Nephron (organoid): ENCODE measurements at regions not wholly inside any gene's neighbourhood (a gene's known extent, or its start where the extent isn't known, plus 50 kb on each side); places are given as distances from the start of the nearest gene placed in this dataset.

Experiments
- H3K27ac Mint-ChIP-seq, 3 experiments: 2 replicates each; pipeline ENCODE4 v1.8.0; 2020; ENCODE audit warnings: mixed read lengths in 3 of 3, mild to moderate bottlenecking in 2 of 3, moderate library complexity in 1 of 3
- H3K27me3 Mint-ChIP-seq: 2 replicates; pipeline ENCODE4 v1.8.0; 2021; ENCODE audit warnings: low read depth, mild to moderate bottlenecking, moderate library complexity, mixed read lengths
- H3K36me3 Mint-ChIP-seq: 2 replicates; pipeline ENCODE4 v1.8.0; 2020; ENCODE audit warnings: low read depth, mixed read lengths
- H3K4me1 Mint-ChIP-seq: 2 replicates; pipeline ENCODE4 v1.8.0; 2020; ENCODE audit warnings: mixed read lengths
- H3K4me3 Mint-ChIP-seq, 3 experiments: 2 replicates each; pipeline ENCODE4 v1.8.0; 2020; ENCODE audit warnings: mild to moderate bottlenecking in 3 of 3, mixed read lengths in 3 of 3, moderate library complexity in 2 of 3
- H3K9me3 Mint-ChIP-seq: 2 replicates; pipeline ENCODE4 v1.8.0; 2020; ENCODE audit warnings: mixed read lengths
- TF ChIP-seq, protein P1 (sequence below), 3 experiments: fragments of 200-600 bp; sonication (generic); IDR thresholded peaks; one replicate each; pipeline ENCODE4 v1.5.0; 2021; ENCODE audit warnings: antibody characterized with exemption in 3 of 3; ENCODE audit not compliant: unreplicated experiment in 3 of 3

DNA sequence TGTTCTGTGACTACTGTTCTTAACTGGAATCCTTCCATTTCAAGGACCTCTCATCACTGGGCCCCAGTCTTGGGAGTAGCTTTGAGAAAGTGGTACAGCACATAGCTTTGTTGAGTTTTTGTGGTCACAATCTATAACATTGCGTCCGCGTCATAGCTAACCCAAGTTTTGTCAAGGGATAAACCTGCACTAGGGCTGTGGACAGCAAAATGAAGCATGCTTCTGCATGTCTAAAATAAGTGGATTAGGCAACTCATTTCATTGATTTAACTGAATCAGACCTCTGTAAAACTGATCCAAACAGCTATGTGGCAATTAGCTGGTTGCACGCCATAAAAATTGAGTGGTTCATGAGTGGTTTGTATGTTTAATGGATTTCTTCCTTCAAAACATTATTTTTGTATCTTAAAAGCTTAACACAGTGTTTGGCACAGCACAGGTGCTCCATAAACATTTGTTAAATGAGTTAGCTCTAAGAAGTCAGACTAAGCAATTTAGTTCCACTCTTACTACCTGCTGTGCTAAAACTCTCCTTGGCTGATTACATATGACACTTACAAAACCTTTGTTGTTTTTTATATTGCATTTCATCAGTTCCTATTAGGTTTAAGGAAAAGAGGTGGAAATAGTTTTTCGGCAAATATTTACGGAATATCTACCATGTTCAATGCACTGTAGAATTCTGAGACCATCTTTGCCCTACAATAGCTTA is 160.3 kb upstream of the ATXN1 start:
- H3K4me1 Mint-ChIP-seq, result no peaks in the 10 kb centered on the region
- no peaks in the 10 kb centered on the region for H3K27me3 Mint-ChIP-seq
- TF ChIP-seq, protein P1, sequence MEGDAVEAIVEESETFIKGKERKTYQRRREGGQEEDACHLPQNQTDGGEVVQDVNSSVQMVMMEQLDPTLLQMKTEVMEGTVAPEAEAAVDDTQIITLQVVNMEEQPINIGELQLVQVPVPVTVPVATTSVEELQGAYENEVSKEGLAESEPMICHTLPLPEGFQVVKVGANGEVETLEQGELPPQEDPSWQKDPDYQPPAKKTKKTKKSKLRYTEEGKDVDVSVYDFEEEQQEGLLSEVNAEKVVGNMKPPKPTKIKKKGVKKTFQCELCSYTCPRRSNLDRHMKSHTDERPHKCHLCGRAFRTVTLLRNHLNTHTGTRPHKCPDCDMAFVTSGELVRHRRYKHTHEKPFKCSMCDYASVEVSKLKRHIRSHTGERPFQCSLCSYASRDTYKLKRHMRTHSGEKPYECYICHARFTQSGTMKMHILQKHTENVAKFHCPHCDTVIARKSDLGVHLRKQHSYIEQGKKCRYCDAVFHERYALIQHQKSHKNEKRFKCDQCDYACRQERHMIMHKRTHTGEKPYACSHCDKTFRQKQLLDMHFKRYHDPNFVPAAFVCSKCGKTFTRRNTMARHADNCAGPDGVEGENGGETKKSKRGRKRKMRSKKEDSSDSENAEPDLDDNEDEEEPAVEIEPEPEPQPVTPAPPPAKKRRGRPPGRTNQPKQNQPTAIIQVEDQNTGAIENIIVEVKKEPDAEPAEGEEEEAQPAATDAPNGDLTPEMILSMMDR (IDR thresholded peaks at IDR 0.05; ENCODE audit: unreplicated experiment in 3 of 3), result no peak
- H3K9me3 Mint-ChIP-seq, result peaks cover 8% of the 10 kb centered on the region
- H3K4me3 Mint-ChIP-seq, result no peak overlapping the region
- no peaks in the 10 kb centered on the region for H3K36me3 Mint-ChIP-seq
- H3K27ac Mint-ChIP-seq, result no peak overlapping the region

DNA sequence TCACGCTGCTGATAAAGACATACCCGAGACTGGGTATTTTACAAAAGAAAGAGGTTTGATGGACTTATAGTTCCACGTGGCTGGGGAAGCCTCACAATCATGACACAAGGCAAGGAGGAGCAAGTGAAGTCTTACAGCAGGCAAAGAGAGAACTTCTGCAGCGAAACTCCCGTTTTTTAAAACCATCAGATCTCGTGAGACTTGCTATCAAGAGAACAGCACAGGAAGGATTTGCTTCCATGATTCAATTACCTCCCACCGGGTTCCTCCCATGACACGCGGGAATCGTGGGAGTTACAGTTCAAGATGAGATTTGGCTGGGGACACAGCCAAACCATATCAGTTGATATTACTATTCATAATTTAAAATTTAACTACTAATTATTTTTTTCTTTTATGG is 157.3 kb upstream of the ATXN1 start:
- Mint-ChIP-seq H3K9me3 (peaks cover 18% of the 10 kb centered on the region), H3K27ac (no peak overlapping the region), H3K4me3 (no peak overlapping the region), H3K4me1 (no peaks in the 10 kb centered on the region), H3K36me3 (no peaks in the 10 kb centered on the region), H3K27me3 (no peaks in the 10 kb centered on the region)
- TF ChIP-seq, protein P1 (IDR thresholded peaks at IDR 0.05; ENCODE audit: unreplicated experiment in 3 of 3), result no peak

DNA sequence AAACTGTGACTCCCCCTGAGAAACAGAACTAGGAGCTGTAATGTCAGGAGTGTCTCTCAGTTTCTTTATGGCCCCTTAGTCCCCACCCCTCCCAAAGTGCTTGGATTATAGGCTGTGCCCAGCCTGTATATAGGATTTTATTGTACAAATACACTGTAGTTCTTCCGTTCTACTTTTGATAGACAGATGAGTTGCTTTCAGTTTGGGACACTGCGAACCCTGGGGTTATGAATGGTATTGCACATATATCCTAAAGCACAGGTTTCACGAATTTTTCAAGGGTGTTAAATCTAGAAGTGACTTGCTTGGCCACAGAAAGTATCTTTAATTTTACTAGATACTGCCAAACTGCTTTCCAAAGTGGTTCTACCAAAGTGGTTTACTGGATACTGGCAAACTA is 152.9 kb upstream of the ATXN1 start:
- no peak overlapping the region for H3K4me3 Mint-ChIP-seq
- TF ChIP-seq, protein P1 (IDR thresholded peaks at IDR 0.05; ENCODE audit: unreplicated experiment in 3 of 3), result no peak
- peaks cover 3% of the 10 kb centered on the region for H3K4me1 Mint-ChIP-seq
- no peak overlapping the region for H3K27ac Mint-ChIP-seq
- H3K36me3 Mint-ChIP-seq, result peaks cover 3% of the 10 kb centered on the region
- H3K27me3 Mint-ChIP-seq, result no peaks in the 10 kb centered on the region
- H3K9me3 Mint-ChIP-seq, result peaks cover 26% of the 10 kb centered on the region

DNA sequence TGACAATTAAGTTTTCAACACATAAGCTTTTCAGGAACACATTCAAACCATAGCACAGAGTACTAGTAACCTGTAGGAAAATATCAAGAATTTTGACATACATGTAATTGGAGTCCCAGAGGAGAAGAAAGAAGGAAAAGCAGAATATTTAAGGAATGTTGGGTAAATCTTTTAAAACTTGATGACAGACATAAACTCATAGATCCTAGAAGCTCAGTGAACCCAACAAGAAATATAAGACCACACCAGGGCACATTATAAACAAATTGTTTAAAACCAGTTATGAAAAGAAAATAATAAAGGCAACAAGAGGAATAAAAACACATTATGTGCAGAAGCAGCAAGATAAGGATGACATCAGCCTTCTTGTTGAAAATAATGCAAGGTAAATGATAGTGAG is 151.5 kb upstream of the ATXN1 start:
- Mint-ChIP-seq H3K9me3 (peaks cover 26% of the 10 kb centered on the region), H3K27ac (no peak overlapping the region), H3K4me1 (peaks cover 3% of the 10 kb centered on the region), H3K4me3 (no peak overlapping the region), H3K36me3 (peaks cover 3% of the 10 kb centered on the region), H3K27me3 (no peaks in the 10 kb centered on the region)
- TF ChIP-seq, protein P1 (IDR thresholded peaks at IDR 0.05; ENCODE audit: unreplicated experiment in 3 of 3), result no peak

DNA sequence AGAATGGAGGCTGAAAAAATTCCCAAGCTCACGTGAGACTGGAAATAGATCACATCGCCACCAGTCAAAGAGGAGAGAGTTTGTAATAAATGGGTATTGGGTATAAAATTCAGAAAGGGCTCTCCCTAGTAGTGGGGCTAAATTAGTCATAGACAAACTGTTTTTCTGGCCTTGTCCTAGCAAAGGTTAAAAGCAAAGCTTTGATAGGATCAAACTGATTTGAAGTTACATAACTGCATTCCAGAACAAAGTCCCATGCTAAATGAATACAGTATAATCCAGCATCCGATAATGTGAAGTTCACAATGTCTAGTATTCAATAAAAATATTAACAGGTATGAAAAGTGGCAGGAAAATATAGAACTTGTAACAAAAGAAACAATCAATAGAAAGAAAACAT is 149.8 kb upstream of the ATXN1 start:
- Mint-ChIP-seq H3K27me3 (no peaks in the 10 kb centered on the region), H3K4me3 (no peak overlapping the region), H3K36me3 (peaks cover 3% of the 10 kb centered on the region), H3K27ac (no peak overlapping the region), H3K4me1 (peaks cover 3% of the 10 kb centered on the region), H3K9me3 (peaks cover 26% of the 10 kb centered on the region)
- TF ChIP-seq, protein P1 (IDR thresholded peaks at IDR 0.05; ENCODE audit: unreplicated experiment in 3 of 3), result no peak
